CD4-positive, alpha-beta T cell treated with Interleukin-6 at 100 ng/mL for 8 hours (primary cell): ENCODE measurements at regions not wholly inside any gene's neighbourhood (a gene's known extent, or its start where the extent isn't known, plus 50 kb on each side); places are given as distances from the start of the nearest gene placed in this dataset.

Experiments
- DNase-seq: peaks from one replicate; pipeline ENCODE4 v3.0.0-alpha.2; 2020; ENCODE audit warnings: mixed read lengths, low spot score

- DNase-seq: no peak
Measured at GRCh38 chr15:97892167-97892938, 68.2 kb upstream of the ARRDC4 start.

GRCh38 chr15:97893967-97894366, 66.5 kb upstream of the ARRDC4 start:
- DNase-seq: no peak

DNA sequence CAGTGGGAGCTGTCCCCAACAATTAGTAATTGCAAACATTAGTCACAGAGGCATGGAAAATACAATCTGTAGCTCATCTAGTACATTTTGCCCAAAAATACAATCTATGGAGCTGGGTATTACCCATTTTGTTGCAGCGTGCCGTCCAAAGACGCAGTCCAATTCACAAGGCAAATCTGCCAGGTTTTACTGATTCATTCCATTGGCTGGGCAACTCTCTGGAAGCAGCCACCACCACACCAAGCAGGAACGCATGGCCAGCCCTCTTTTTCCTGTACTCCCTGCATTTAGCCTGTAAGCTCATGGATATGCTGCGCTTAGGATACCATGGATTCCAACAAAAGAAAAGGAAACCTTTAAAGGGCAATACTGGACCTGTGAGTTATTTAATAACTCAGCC, 60.5 kb upstream of the ARRDC4 start:
- DNase-seq: no peak

DNA sequence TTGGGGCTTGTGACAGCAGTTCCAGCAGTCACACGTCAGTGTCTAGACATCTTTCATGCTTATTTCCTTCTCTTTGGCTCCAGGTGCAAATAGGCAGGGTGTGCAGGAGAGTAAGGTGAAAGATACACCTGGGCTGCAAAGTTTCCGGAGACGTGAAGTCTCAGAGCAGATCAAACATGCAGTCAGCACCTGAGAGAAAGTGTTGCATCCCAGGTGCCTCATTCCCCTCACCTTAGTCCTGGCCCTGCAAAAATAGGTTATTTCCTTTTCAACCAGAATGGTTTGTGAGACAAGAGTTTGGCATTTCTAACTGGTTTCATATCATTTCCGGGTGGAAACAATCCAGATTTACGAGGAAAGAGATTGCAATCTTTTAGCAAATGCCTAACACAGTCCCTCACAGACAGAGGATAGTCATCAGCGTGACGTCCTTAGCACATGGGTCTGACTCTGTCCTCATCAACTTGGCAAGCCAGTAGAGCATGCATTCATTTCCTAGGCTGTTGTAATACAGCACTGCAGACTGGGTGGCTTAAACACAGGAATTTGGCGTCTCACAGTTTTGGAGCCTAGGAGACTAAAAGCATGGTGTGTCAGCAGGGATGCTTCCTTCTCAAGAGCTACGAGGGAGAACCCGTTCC, 58.2 kb upstream of the ARRDC4 start:
- DNase-seq: no peak

GRCh38 chr15:97903560-97903959, 56.9 kb upstream of the ARRDC4 start:
- DNase-seq: no peak

- no peak for DNase-seq
Measured at GRCh38 chr15:97903971-97904572, 56.4 kb upstream of the ARRDC4 start.

DNA sequence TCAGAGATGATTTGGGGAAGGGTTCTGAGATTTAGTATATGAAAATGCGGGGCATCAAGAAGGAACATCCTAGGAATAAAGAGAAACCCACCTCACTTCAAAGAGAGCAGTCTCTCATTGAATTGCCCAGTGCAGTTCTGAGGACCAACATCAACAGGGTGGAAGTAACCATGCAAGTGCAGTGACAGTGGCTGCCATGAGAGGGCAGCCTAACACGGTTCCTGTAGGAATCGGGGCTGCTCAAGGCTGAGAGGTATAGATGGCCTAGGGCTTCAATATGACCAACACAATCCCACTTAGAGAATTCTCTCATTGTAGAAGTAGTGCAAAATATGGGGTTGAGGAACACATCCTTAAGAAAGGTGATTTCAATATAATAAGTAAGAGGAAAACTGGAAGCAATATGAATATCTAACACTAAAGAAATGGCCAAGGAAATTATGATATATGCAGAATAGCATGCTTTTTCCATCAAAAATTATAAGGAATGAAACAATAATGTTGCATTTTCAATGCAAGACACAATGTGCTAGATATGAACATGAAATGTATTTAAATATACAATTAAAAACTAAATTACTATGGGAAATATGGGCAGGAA, 51.1 kb upstream of the ARRDC4 start:
- DNase-seq: peak; percentile 35
